IMR-90 (cell line): ENCODE measurements at regions not wholly inside any gene's neighbourhood (a gene's known extent, or its start where the extent isn't known, plus 50 kb on each side); places are given as distances from the start of the nearest gene placed in this dataset.

Source experiments
- ATAC-seq: fragments of 200-7000 bp; cut with Tn5 transposase; 2 replicates; pipeline ENCODE4 v1.9.1; 2020; ENCODE audit warnings: low read depth, mild to moderate bottlenecking, moderate library complexity
- BruUV-seq: library from RNA; stranded (reverse); fragments of 400-500 nt; replicated peaks from 2 replicates; lab custom pipeline; 2021; lab: Mats Ljungman, UMichigan
- CTCF ChIA-PET: fragments of 300-600 bp; formaldehyde crosslinking; extraction: SDS; loops from one replicate; lab custom pipeline; 2021; ENCODE audit warnings: antibody characterized with exemption; lab: Yijun Ruan, JAX
- POLR2A ChIA-PET: fragments of 300-600 bp; sonication (Branson Sonifier 250); formaldehyde crosslinking; loops from one replicate; lab custom pipeline; 2022; ENCODE audit warnings: antibody characterized with exemption; ENCODE audit not compliant: unreplicated experiment; lab: Charles Lee
- DNase-seq: peaks from one replicate; pipeline ENCODE4 v3.0.0; 2013
- H2AFZ ChIP-seq: replicated peaks from 2 replicates; pipeline ENCODE3; 2013; ENCODE audit warnings: low read length, mild to moderate bottlenecking; ENCODE audit not compliant: poor library complexity
- H2AK5ac ChIP-seq: 2 replicates; pipeline ENCODE4 v1.6.1; 2013; ENCODE audit warnings: low read depth, low read length, inconsistent platforms
- H2AK9ac ChIP-seq: replicated peaks from 2 replicates; pipeline ENCODE3; 2013; ENCODE audit warnings: mild to moderate bottlenecking, low read depth, low read length, moderate library complexity; ENCODE audit not compliant: poor library complexity
- H2BK120ac ChIP-seq: 2 replicates; pipeline ENCODE4 v1.6.1; 2013; ENCODE audit warnings: low read depth, low read length, inconsistent platforms
- H2BK15ac ChIP-seq: 3 replicates; pipeline ENCODE4 v1.6.1; 2013; ENCODE audit warnings: low read depth, low read length, inconsistent platforms
- H2BK20ac ChIP-seq: 2 replicates; pipeline ENCODE4 v1.6.1; 2013; ENCODE audit warnings: low read depth, mild to moderate bottlenecking, inconsistent platforms, low read length, moderate library complexity
- H2BK5ac ChIP-seq: 2 replicates; pipeline ENCODE4 v1.6.1; 2013; ENCODE audit warnings: mild to moderate bottlenecking, low read depth, low read length, inconsistent platforms; ENCODE audit not compliant: poor library complexity, severe bottlenecking
- H3K14ac ChIP-seq: replicated peaks from 2 replicates; pipeline ENCODE4 v1.6.1; 2013; ENCODE audit warnings: low read depth, low read length, inconsistent platforms
- H3K18ac ChIP-seq: 2 replicates; pipeline ENCODE4 v1.6.1; 2013; ENCODE audit warnings: low read depth, low read length, control low read depth
- H3K23ac ChIP-seq: 2 replicates; pipeline ENCODE4 v1.6.1; 2013; ENCODE audit warnings: low read depth, low read length, inconsistent platforms
- H3K27ac ChIP-seq: 2 replicates; pipeline ENCODE4 v1.5.1; 2013; ENCODE audit warnings: mild to moderate bottlenecking, control low read depth, low read length; ENCODE audit not compliant: insufficient read depth
- H3K27me3 ChIP-seq: 2 replicates; pipeline ENCODE4 v1.6.1; 2013; ENCODE audit warnings: low read length; ENCODE audit not compliant: control insufficient read depth, insufficient read depth
- H3K36me3 ChIP-seq: 2 replicates; pipeline ENCODE4 v1.6.1; 2013; ENCODE audit warnings: low read length, mixed read lengths; ENCODE audit not compliant: control insufficient read depth, insufficient read depth
- H3K4ac ChIP-seq: 2 replicates; pipeline ENCODE4 v1.6.1; 2013; ENCODE audit warnings: low read depth, low read length, inconsistent platforms
- H3K4me1 ChIP-seq: 2 replicates; pipeline ENCODE4 v1.6.1; 2013; ENCODE audit warnings: low read length, mixed read lengths; ENCODE audit not compliant: control insufficient read depth, insufficient read depth
- H3K4me2 ChIP-seq: 2 replicates; pipeline ENCODE4 v1.6.1; 2013; ENCODE audit warnings: low read depth, mild to moderate bottlenecking, control low read depth, low read length, moderate library complexity
- H3K4me3 ChIP-seq: 2 replicates; pipeline ENCODE4 v1.5.1; 2013; ENCODE audit warnings: low read depth, mild to moderate bottlenecking, control low read depth, low read length, moderate library complexity; ENCODE audit not compliant: insufficient read depth
- H3K56ac ChIP-seq: 2 replicates; pipeline ENCODE4 v1.6.1; 2013; ENCODE audit warnings: low read length, inconsistent platforms; ENCODE audit not compliant: insufficient read depth; ENCODE audit errors: extremely low read depth
- H3K79me1 ChIP-seq, 2 experiments: 2 replicates each; pipeline ENCODE4 v1.6.1; 2013; ENCODE audit warnings: low read length in 2 of 2, inconsistent platforms in 1 of 2, low read depth in 1 of 2
- H3K9ac ChIP-seq: 2 replicates; pipeline ENCODE4 v1.6.1; 2013; ENCODE audit warnings: low read depth, low read length, control low read depth
- H3K9me1 ChIP-seq: 2 replicates; pipeline ENCODE4 v1.6.1; 2013; ENCODE audit warnings: low read length, inconsistent platforms; ENCODE audit not compliant: insufficient read depth
- H3K9me3 ChIP-seq: 2 replicates; pipeline ENCODE4 v1.6.1; 2013; ENCODE audit warnings: low read length; ENCODE audit not compliant: control insufficient read depth, insufficient read depth
- H4K20me1 ChIP-seq: 2 replicates; pipeline ENCODE4 v1.6.1; 2013; ENCODE audit warnings: low read length, inconsistent platforms; ENCODE audit not compliant: insufficient read depth
- H4K5ac ChIP-seq: 2 replicates; pipeline ENCODE4 v1.6.1; 2013; ENCODE audit warnings: mild to moderate bottlenecking, low read depth, low read length, control low read depth
- H4K8ac ChIP-seq, 2 experiments: 2 replicates each; pipeline ENCODE4 v1.6.1; 2013; ENCODE audit warnings: low read depth in 2 of 2, low read length in 2 of 2, control low read depth in 1 of 2, inconsistent platforms in 1 of 2
- H4K91ac ChIP-seq: 2 replicates; pipeline ENCODE4 v1.6.1; 2013; ENCODE audit warnings: low read depth, low read length, inconsistent platforms; ENCODE audit not compliant: insufficient read depth
- NFE2L2 ChIP-seq: fragments of 150-350 bp; IDR thresholded peaks from 2 replicates; pipeline ENCODE4 v1.6.1; 2016; ENCODE audit warnings: low read depth, mild to moderate bottlenecking, low read length
- WGBS, 2 experiments: methylation state at CpG; one replicate each; pipeline versions ENCODE4 v1.1.5 to v1.1.7; 2013; ENCODE audit warnings: missing lambda C conversion rate in 2 of 2; ENCODE audit not compliant: insufficient read length in 1 of 2; ENCODE audit errors: extremely low coverage in 2 of 2; 5-methylcytosine and 5-hydroxymethylcytosine counted together
- dilution Hi-C: fragments of 300-500 bp; cut with HindIII; formaldehyde crosslinking; loops from one replicate; pipeline ENCODE4 v1.14.3; 2018; ENCODE audit warnings: low sequenced_read_pairs; ENCODE audit not compliant: unreplicated experiment
- in situ Hi-C: fragments of 300-500 bp; cut with MboI; formaldehyde crosslinking; loops from 3 replicates; pipeline ENCODE4 v1.14.3; 2019; ENCODE audit warnings: low sequenced_read_pairs, inconsistent platforms, mixed read lengths
- intact Hi-C: fragments of 100-400 bp; cut with micrococcal nuclease; formaldehyde crosslinking; loops from 2 replicates; pipeline ENCODE4 v1.10.0; 2022

DNA sequence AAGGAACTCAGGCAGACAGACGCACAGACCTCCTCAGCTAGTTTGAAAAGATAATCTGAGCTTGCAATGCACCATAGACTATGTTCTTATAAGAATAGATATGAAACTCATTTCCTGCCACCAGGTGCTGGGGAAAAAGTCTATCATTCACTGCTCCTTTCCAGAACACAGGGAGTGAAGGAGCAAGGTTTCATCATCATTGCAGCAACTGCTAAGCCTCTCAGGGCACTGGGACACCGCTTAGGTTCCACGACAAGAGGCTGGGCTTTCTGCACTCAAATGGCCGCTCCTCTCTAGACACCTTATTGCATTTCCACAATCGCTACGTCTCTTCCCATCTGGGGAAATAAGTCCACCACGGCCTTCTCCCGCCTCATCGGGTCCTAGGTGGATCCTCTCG is 418.5 kb upstream of the JARID2 start:
- H4K8ac ChIP-seq: no peak overlapping the region
- DNase-seq (no peak), ATAC-seq (no peak)
- H3K9me3 ChIP-seq: no peaks in the 10 kb centered on the region
- no peak overlapping the region for H3K14ac ChIP-seq
- no peaks in the 10 kb centered on the region for H4K20me1 ChIP-seq
- BruUV-seq: no TSS peak
- dilution Hi-C loops (no loop called here), intact Hi-C loops (no loop called here), in situ Hi-C loops (loop anchor here (25.0 kb wide), 1 partner anchor 615 kb away; no protein-coding TSS in a partner anchor)
- H2AFZ ChIP-seq: no peak overlapping the region
- no peaks in the 10 kb centered on the region for H3K27me3 ChIP-seq
- H2BK120ac ChIP-seq: no peak overlapping the region
- no peak overlapping the region for H3K18ac ChIP-seq
- peaks cover 1% of the 10 kb centered on the region; the same call in 1 of the 2 replicates for H3K4me1 ChIP-seq
- no peak overlapping the region for H3K4ac ChIP-seq
- H3K79me1 ChIP-seq: no peaks in the 10 kb centered on the region
- H2AK5ac ChIP-seq: no peak overlapping the region
- no peak overlapping the region for H4K91ac ChIP-seq
- H2AK9ac ChIP-seq: no peak overlapping the region
- no peak overlapping the region for H3K23ac ChIP-seq
- no peak overlapping the region for H3K9ac ChIP-seq
- no peak overlapping the region for H3K4me3 ChIP-seq
- H3K36me3 ChIP-seq: no peaks in the 10 kb centered on the region
- H2BK5ac ChIP-seq: no peak overlapping the region
- H2BK20ac ChIP-seq: no peak overlapping the region
- CTCF ChIA-PET: no interaction called here
- 96% methylated on average over 5 of the region's 10 CpGs; no CpG with 5 or more reads in 1 of the 2 experiments for WGBS, 2 experiments
- H3K56ac ChIP-seq: no peak overlapping the region
- no peak overlapping the region for H4K5ac ChIP-seq
- 0 out of 2 replicates have a peak, but pooled peaks cover 4% of the 10 kb centered on the region for H3K9me1 ChIP-seq
- POLR2A ChIA-PET: no interaction called here
- no peak overlapping the region for H3K27ac ChIP-seq
- no peak overlapping the region for H3K4me2 ChIP-seq
- H2BK15ac ChIP-seq: no peak overlapping the region
- TF ChIP-seq NFE2L2: no peak
